ENCODE measurements at regions not wholly inside any gene's neighbourhood (a gene's known extent, or its start where the extent isn't known, plus 50 kb on each side); places are given as distances from the start of the nearest gene placed in this dataset.
"Not testable (repeated sequence)": the region's sequence is repeated elsewhere in the genome, so short reads cannot be mapped to it uniquely, and the experiment has no call there.

DNA sequence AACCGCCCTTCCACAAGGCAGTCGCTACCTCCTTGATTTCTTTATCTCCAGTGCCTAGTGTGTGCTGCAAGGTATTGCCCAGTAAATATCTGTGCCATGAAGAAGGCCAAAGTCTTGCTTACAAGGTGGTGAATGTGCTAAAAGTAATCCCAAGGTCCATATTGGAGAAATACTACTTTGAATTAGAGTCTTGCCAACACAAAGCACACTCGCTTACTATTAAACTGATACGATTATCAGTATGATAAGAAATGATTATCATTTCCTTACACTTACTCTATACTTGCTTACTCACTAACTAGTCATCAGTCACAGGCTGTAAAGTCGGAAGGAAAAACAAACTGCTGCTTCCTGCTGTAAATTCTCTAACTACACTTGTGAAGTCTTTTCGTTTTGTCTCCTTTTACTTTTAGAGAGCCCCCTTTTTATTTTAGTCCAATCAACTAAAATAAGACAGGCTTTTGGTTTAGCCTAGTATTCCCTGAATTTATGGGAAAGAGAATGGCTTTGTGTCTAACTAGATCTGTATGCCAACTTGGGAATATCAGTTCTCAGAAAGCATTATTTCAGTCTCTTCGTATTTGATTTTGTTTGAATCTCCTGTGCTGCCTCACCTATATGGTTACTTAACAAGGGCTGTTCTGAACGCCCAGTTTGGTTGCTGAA is 107.1 kb upstream of the TSC22D2 start:
- no peak for DNase-seq (ENCODE audit: low read depth)

- no peak for DNase-seq (ENCODE audit: low read depth)
These were observed 107.7 kb upstream of the TSC22D2 start for GRCh38 chr3:150300388-150300787.

GRCh38 chr3:150299201-150299600 is 108.9 kb upstream of the TSC22D2 start:
- DNase-seq (ENCODE audit: low read depth), result no peak

DNA sequence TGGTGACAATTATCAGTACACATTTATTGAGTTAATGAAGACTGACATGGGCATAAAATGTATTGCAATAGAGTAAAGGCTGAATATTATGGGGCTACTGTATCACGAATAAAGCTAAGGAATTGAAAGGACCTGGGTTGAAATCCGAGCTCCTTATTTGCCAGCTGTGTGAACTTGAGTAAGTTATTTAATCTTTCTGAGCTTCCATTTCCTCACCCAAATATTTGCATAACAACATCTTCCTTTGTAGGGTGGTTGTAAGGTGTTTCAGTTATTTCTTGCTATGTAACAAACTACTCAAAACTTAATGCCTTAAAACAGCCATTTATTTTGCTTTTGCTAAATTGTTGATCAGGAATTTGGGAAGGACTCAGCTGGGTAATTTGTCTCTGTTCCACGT is 111.1 kb upstream of the TSC22D2 start:
- no peak for DNase-seq (ENCODE audit: low read depth)

DNA sequence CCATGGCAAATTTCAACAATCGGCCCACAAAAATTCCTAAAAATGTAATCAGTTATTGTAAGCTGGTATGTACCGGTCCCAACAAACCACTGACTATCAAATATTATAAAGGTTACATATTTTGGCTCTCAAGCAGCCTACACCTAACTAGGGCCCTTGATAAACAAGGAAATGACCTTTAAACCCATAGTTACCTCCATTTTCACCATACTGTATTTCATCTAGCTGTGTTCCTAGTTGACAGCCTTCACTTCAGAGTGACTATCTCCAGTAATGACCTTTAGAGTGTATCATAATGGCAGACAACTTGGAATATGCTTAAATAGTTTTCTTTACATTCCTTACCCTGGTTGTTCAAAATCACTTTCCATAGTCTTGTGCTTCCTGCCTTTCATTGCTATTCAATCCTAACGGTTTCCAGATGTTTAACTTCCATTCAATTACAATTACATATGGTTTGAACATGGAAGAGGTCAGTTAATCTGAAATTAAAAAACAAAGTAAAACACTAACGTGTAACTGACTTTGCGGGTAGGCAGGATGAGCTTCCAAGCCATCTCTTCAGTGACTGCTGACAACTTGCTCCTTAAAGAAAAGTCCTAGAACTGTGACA is 111.9 kb upstream of the TSC22D2 start:
- no peak for DNase-seq (ENCODE audit: low read depth)

DNA sequence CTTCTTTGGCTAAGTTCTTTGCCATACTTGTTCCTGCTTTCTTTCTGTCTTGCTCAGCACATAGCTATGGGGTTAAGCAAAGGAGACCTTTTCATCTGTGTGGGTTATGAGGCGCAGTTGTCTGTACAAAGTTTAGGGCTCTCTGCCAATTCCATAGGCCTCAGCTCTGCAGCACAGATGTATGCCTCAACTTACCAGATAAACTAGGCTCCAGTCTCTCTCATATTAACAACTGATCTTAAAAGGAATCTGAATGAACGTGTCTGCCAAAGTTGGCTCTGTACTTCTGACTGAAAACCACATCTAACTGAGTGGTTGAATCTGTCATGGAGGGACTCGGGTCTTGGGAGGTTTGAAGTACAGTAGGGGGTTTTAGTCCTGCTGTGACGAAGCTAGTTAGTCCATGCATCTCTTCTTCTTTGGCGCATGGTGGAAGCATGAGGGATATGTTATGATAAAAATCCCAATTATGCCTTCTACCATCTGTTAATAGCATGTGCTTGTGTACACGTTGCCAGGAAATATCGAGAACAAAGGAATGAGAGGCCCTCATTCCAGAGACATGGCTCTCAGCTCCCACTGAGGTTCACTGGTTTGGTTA is 114.6 kb upstream of the TSC22D2 start:
- DNase-seq (ENCODE audit: low read depth), result no peak

GRCh38 chr3:150292891-150293290 is 115.2 kb upstream of the TSC22D2 start:
- no peak for DNase-seq (ENCODE audit: low read depth)

DNA sequence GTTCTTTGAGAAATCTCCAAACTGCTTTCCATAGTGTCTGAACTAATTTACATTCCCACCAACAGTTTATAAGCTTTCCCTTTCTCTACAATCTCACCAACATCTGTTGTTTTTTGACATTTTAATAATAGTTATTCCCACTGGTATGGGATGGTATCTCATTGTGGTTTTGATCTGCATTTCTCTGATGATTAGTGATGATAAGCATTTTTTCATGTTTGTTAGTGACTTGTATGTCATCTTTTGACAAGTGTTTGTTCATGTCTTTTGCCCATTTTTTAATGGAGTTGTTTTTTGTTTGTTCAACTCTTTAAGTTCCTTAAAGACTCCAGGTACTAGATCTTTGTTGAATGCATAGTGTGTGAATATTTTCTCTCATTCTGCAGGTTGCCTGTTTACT is 116.6 kb upstream of the TSC22D2 start:
- no peak for DNase-seq (ENCODE audit: low read depth)

DNA sequence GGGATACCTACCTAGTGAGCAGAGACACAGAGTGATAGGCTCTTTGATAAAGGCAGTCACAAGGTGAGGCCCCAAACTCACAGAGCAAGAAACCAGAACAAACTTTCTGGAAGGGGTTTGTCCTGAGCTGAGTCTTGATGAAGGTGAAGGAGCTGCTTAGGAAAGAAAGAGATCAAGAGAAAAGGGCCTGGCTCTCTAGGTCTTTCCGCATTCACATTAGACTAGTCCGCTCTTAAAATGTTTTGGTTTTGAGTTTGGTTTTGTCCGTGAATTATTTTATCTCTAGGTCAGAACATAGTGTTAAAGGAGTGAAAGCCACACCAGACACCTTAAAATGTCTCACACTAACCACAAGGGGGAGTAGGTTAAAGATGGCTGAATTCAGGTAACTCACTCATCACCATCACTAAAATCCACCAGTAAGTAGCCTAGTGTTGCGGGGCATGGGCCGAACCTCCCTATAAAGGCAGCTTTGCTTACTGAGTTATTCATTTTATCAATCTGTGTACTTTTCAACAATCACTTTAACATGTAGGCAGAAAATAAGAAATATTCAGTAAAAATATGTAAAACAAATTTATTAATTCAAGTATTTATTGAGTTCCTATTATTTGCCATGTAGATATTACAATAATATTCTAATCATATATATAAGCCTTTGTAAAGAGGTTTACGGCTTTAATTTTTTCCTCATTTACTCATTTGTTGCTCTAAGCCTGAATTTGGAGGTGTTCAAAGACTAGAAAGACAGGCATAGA is 121.5 kb upstream of the TSC22D2 start:
- DNase-seq (ENCODE audit: low read depth), result no peak

DNA sequence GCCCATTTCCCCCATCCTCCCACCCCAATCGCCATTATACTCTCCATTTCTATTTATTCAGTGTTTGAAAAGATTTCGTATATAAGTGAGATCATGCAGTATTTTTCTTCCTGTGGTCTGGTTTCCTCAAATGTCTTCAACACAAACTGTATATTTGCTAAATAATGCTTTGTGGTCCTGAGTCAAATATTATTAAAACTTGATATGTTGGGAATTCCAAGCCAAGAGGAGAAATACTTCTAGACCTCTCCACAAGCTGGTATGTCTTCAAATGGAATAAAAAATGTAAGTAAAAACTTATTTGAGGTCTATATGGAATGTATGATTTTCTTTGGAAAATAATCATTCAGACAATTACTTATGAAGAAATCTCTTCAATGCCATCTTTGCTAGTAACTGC is 122.5 kb upstream of the TSC22D2 start:
- DNase-seq (ENCODE audit: low read depth), result no peak

DNA sequence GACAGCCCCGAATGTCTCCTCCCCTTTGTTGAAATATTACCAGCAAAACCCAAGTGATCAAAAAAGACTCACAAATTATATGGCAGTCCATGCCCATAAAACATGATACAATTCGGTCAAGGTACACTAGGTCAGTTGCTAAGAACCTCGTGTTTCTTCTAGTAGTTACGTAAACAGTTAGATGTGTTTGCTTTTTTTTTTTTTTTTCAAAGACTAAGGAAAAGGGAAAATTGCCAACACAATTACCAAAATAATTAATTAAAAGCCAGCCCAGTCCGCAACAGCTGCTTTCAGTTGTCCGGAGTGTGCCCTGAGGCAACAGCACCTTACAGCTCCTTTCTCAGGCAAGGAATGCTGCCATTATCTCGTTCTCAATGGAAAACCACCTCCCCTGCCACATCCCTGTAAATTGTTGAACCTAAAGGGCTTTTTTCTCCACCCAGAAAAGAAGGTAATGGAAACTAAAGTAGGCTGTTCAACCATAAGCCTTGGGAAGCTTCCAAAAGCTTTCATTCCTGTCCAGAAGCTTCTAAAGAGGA is 129.2 kb upstream of the TSC22D2 start:
- no peak for DNase-seq (ENCODE audit: low read depth)

DNA sequence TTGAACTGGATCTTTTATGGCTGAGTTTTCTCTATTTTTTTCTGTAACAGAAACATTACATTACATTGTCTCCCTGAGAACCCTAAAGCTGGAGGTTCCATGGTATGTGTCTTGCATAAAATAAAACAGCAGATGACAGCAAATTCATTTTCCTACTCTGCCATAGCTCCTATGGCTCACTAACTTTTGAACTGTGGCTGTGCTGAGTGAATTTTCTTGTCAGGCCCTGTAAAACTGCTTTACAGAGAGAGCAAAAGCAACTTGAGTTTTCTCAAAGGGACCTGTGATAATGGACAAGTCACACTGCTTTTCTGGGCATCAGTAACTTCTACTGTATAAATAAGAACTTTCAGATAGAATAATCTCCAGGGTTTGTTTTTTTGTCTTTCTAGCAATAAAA is 129.9 kb upstream of the TSC22D2 start:
- no peak for DNase-seq (ENCODE audit: low read depth)

GRCh38 chr3:150277444-150277843 is 130.7 kb upstream of the TSC22D2 start:
- DNase-seq (ENCODE audit: low read depth), result no peak

DNA sequence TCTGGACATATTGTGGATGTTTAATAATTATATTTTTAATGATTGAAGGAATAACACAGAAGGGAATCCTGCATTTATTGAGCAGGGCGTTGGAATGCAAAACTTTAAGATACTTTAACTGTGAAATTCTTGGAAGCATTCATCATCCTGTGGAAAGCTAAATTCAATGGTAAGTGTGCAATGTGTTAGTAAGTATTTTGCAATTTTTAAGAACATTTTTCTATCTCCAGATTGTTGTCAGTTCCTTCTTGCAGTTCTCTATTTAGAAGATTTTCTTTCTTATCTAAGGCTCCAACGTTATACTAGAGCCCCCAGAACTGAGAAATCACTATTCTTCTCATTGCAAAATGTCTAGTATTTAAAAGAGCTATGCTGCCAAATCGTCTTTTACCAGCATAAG is 132.2 kb upstream of the TSC22D2 start:
- no peak for DNase-seq (ENCODE audit: low read depth)

DNA sequence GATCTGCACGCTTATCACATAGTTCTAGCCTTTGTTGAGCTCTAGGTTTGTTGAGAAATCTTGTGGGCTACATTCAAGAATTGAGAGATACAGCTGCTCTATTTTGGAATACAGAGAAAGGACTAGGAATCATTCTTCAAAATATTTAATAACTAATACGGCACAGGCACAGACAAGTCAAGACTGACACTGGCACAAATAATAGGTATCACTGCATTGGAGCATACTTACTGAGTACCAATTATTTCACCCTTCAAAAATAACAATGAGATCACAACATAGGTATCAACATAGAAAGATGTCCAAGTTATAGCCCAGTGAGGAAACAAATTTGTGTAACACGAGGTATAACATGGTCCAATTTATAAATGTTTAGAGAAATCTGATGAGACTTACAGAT is 133.7 kb upstream of the TSC22D2 start:
- DNase-seq (ENCODE audit: low read depth), result no peak

DNA sequence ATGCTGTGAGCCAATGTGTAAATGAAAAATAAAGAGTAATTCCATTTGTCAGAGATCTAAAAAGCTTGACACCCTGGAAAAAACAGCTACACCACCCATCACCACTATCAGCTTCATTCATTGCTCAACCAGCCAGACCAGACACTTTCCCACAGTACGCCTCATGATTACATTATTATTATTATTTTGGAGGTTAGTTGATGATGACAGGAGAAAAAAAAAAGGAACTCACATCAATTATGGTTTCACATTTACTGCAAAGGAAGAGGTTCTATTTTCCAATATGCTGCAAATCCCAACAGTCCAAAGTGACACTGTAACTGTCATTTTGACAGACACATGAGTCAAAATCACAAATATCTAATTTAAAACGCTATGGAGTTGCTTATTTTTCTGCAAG is 134.7 kb upstream of the TSC22D2 start:
- no peak for DNase-seq (ENCODE audit: low read depth)

- DNase-seq (ENCODE audit: low read depth), result no peak
These were observed 136.5 kb upstream of the TSC22D2 start for GRCh38 chr3:150271591-150271960.

GRCh38 chr3:150270883-150271590 is 137.1 kb upstream of the TSC22D2 start:
- no peak for DNase-seq (ENCODE audit: low read depth)

- DNase-seq (ENCODE audit: low read depth), result not testable (repeated sequence)
These were observed 137.7 kb upstream of the TSC22D2 start for GRCh38 chr3:150270444-150270843.

DNA sequence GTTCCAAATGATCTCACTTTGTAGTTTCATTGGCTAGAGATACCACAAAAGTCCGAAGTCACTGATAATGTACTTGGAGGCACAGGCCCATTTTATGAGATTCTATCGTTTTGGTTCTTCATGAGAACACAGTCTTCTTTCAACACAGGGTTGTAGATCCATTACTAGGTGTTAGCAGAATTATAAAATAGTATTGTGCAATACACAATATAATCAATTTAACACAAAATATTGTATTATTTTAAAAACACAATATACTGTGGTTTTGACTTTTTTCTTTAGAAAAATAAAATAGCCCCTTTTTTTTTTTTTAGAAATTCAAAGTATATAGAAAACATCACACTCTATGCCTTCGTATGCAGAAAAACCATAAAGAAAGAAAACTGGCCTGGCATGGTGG is 138.6 kb upstream of the TSC22D2 start:
- no peak for DNase-seq (ENCODE audit: low read depth)

DNA sequence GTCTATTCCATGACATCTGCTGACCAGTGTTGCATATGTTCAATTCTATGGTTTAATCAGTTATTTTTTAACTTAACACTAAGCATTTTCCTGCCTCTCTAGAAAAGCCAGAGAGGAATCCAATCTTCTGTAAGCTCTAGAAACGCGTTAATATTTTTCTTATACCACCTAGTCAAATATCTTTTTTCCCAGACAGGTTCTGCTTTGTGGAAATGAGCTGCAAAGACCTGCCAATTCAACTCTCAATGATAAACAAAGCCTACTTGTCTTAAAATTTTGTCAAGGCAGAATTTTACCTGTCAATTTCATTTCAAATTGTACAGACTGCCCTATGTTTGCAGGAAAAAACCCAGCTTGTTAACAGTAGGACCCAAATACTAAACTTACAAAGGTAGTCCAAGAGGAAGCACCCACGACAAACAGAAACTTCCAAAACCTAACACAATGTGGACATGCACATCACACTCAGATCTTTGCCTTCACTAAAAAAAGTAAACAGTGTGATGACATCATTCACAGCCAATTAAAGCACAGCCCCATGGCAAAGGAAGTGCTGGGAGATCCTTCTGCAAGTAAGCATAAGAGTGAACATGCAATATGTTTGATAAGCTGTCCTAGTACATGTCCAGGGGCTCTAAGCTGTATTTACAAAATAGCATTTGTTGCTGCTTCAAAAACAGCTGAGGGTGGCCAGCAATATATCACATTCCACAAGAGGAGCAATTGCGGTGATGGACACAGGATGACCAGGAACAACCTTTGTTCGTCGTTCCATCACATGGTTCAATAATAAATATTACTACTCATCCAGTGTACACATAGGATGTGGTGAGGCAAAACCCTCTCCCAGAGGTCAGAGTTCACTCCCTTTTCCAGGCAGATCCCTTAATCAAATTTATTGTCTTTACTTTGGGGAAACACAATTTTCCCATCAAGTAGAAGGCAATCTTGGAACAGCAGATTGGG is 139.4 kb upstream of the TSC22D2 start:
- DNase-seq (ENCODE audit: low read depth), result no peak

All from activated T-cell treated with anti-CD3 and anti-CD28 coated beads for 24 hours (primary cell).